Spleen (tissue), 11 donors: ENCODE measurements at regions not wholly inside any gene's neighbourhood (a gene's known extent, or its start where the extent isn't known, plus 50 kb on each side); places are given as distances from the start of the nearest gene placed in this dataset.

ENCODE experiments used
- DNase-seq: peaks from one replicate; pipeline ENCODE4 v3.0.0-alpha.2; 2020
- H3K27ac ChIP-seq, 8 donors: fragments of 200-600 bp; sonication (generic) in 7 of 8; 1 replicate in 4 of 8; 2 replicates in 4 of 8; pipeline versions ENCODE4 v1.5.0 to v1.8.0; 2016 to 2021; ENCODE audit warnings: inconsistent platforms in 4 of 8, mild to moderate bottlenecking in 4 of 8, moderate library complexity in 1 of 8
- H3K27me3 ChIP-seq, 7 donors: fragments of 200-600 bp; sonication (generic) in 6 of 7; replicated peaks in 1 of 7; 1 replicate in 4 of 7; 2 replicates in 3 of 7; pipeline versions ENCODE4 v1.5.0 to v1.8.0; 2016 to 2021; ENCODE audit warnings: inconsistent platforms in 3 of 7, mild to moderate bottlenecking in 1 of 7
- H3K36me3 ChIP-seq, 6 donors: fragments of 200-600 bp; sonication (generic) in 5 of 6; 1 replicate in 4 of 6; 2 replicates in 2 of 6; pipeline versions ENCODE4 v1.5.0 to v1.8.0; 2016 to 2021; ENCODE audit warnings: inconsistent platforms in 2 of 6
- H3K4me1 ChIP-seq, 6 donors: fragments of 200-600 bp; sonication (generic) in 5 of 6; 1 replicate in 3 of 6; 2 replicates in 3 of 6; pipeline versions ENCODE4 v1.5.0 to v1.8.0; 2016 to 2021; ENCODE audit warnings: inconsistent platforms in 3 of 6
- H3K4me3 ChIP-seq, 8 donors: fragments of 200-600 bp; sonication (generic) in 7 of 8; 1 replicate in 4 of 8; 2 replicates in 4 of 8; pipeline versions ENCODE4 v1.5.0 to v1.8.0; 2016 to 2021; ENCODE audit warnings: inconsistent platforms in 4 of 8, mild to moderate bottlenecking in 4 of 8, moderate library complexity in 2 of 8
- H3K9me3 ChIP-seq, 8 donors: fragments of 200-600 bp; sonication (generic) in 7 of 8; 1 replicate in 4 of 8; 2 replicates in 4 of 8; pipeline versions ENCODE4 v1.5.0 to v1.8.0; 2016 to 2021; ENCODE audit warnings: inconsistent platforms in 4 of 8
- CTCF ChIP-seq, 11 experiments: fragments of 200-600 bp in 7 of 11; fragments of 450-650 bp in 4 of 11; sonication (generic) in 4 of 11; IDR thresholded peaks in 8 of 11; conservative IDR thresholded peaks in 3 of 11; 1 replicate in 7 of 11; 2 replicates in 4 of 11; pipeline versions ENCODE4 v1.4.0 to v1.8.0; 2016 to 2021; ENCODE audit warnings: antibody characterized with exemption in 11 of 11, inconsistent platforms in 4 of 11, mild to moderate bottlenecking in 1 of 11
- POLR2A ChIP-seq, 3 donors: fragments of 450-650 bp; IDR thresholded peaks; one replicate each; pipeline ENCODE4 v1.5.1; 2017; ENCODE audit warnings: antibody characterized with exemption in 3 of 3, mild to moderate bottlenecking in 1 of 3
- POLR2AphosphoS5 ChIP-seq, 3 donors: sonication (generic); formaldehyde crosslinking; IDR thresholded peaks; one replicate each; pipeline ENCODE4 v1.5.1; 2017; ENCODE audit warnings: antibody characterized with exemption in 3 of 3
- WGBS, 5 donors: extraction: QIAGEN DNeasy Blood & Tissue Kit in 3 of 5; methylation state at CpG; one replicate each; pipeline versions ENCODE4 v1.1.5 to v1.1.7; 2013 to 2018; 5-methylcytosine and 5-hydroxymethylcytosine counted together
- intact Hi-C: fragments of 100-400 bp; cut with DNase I; formaldehyde crosslinking; loops from one replicate; pipeline ENCODE4 v1.15.0; 2023; ENCODE audit warnings: low total_unique reads
- donor health status: healthy with polysubstance abuse.
- donor health status: DM: no; HTN: no; CAD: no; lungs with moderate emphysema.
- donor health status: DM: no; HTN: no; CAD: no.
- donor health status: Bipolar disorder and iron deficiency.
- donor health status: healthy.
- donor health status: DM: no; HTN: no; CAD: no.
- donor health status: DM: yes; HTN: yes; CAD: no.

- no peaks in the 10 kb centered on the region for H3K27me3 ChIP-seq
- intact Hi-C loops: no loop called here
- TF ChIP-seq POLR2AphosphoS5 (IDR thresholded peaks at IDR 0.05) (no peak), POLR2A (IDR thresholded peaks at IDR 0.05) (no peak), CTCF (IDR thresholded peaks at IDR 0.05 in 8 of 11, conservative IDR thresholded peaks at IDR 0.05 in 3 of 11) (no peak)
- no peaks in the 10 kb centered on the region for H3K9me3 ChIP-seq
- H3K4me3 ChIP-seq: no peak overlapping the region
- DNase-seq: no peak
- H3K27ac ChIP-seq: peak overlapping the region in 4 of 8 donors; percentile 2 to 41 (median 22)
- no peaks in the 10 kb centered on the region for H3K36me3 ChIP-seq
- WGBS, 5 donors: 65 to 81% (median 73%) methylated on average over 11 of the region's 11 CpGs
- H3K4me1 ChIP-seq: no peaks in the 10 kb centered on the region
Observed at GRCh38 chr2:65746931-65747675, 314.7 kb upstream of the SPRED2 start.

- 79 to 94% (median 89%) methylated on average over 6 of the region's 6 CpGs for WGBS, 5 donors
- DNase-seq: no peak
- Histone ChIP-seq H3K27ac (no peak overlapping the region), H3K4me1 (no peaks in the 10 kb centered on the region), H3K36me3 (no peaks in the 10 kb centered on the region), H3K27me3 (no peaks in the 10 kb centered on the region), H3K9me3 (no peaks in the 10 kb centered on the region), H3K4me3 (no peak overlapping the region)
- intact Hi-C loops: no loop called here
- TF ChIP-seq CTCF (IDR thresholded peaks at IDR 0.05 in 8 of 11, conservative IDR thresholded peaks at IDR 0.05 in 3 of 11) (no peak), POLR2AphosphoS5 (IDR thresholded peaks at IDR 0.05) (no peak), POLR2A (IDR thresholded peaks at IDR 0.05) (no peak)
Observed at GRCh38 chr2:65744477-65745200, 312.2 kb upstream of the SPRED2 start.

DNA sequence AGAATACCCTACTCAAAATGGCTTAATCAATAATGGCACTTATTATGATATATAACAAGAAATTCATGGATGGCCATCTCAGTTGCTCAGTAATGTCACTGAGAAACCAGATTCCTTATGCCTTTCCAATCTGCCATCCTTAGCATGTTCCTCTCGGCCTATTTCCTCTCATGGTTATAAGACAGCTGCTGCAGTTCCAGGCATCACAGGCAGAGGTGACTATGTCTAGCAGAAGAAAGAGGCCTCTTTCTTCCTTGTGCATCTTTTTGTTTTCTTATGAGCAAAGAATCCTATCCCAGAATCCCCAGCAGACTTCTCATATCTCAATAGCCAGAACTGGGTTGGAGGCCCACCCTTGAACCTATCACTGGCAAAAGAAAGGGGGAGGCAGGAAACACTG, 310.6 kb upstream of the SPRED2 start:
- no peak for TF ChIP-seq POLR2AphosphoS5 (IDR thresholded peaks at IDR 0.05)
- no peak for TF ChIP-seq POLR2A (IDR thresholded peaks at IDR 0.05)
- TF ChIP-seq CTCF (IDR thresholded peaks at IDR 0.05 in 8 of 11, conservative IDR thresholded peaks at IDR 0.05 in 3 of 11): no peak
- Histone ChIP-seq H3K4me3 (no peak overlapping the region), H3K27ac (no peak overlapping the region), H3K36me3 (no peaks in the 10 kb centered on the region), H3K9me3 (no peaks in the 10 kb centered on the region), H3K27me3 (no peaks in the 10 kb centered on the region), H3K4me1 (no peaks in the 10 kb centered on the region)
- intact Hi-C loops: no loop called here
- DNase-seq: no peak
- 79 to 97% (median 86%) methylated on average over 1 of the region's 1 CpG for WGBS, 5 donors

GRCh38 chr2:65739927-65740326, 307.5 kb upstream of the SPRED2 start:
- Histone ChIP-seq H3K27me3 (peaks cover 0 to 4% (median 0%) of the 10 kb centered on the region in 7 donors), H3K9me3 (no peaks in the 10 kb centered on the region), H3K36me3 (no peaks in the 10 kb centered on the region), H3K4me1 (no peaks in the 10 kb centered on the region), H3K27ac (no peak overlapping the region), H3K4me3 (no peak overlapping the region)
- no peak for DNase-seq
- intact Hi-C loops: no loop called here
- TF ChIP-seq CTCF (IDR thresholded peaks at IDR 0.05 in 8 of 11, conservative IDR thresholded peaks at IDR 0.05 in 3 of 11) (no peak), POLR2A (IDR thresholded peaks at IDR 0.05) (no peak), POLR2AphosphoS5 (IDR thresholded peaks at IDR 0.05) (no peak)
- WGBS, 5 donors: 76 to 92% (median 89%) methylated on average over 1 of the region's 1 CpG
